A549 (cell line): ENCODE measurements at regions not wholly inside any gene's neighbourhood (a gene's known extent, or its start where the extent isn't known, plus 50 kb on each side); places are given as distances from the start of the nearest gene placed in this dataset.

Experiments
- ATAC-seq, 2 experiments: fragments of 200-7000 bp in 1 of 2; fragments of >200 bp in 1 of 2; cut with Nextera tagmentation in 1 of 2; cut with Tn5 transposase in 1 of 2; 3 replicates each; pipeline versions ENCODE4 v1.8.0 to v1.9.1; 2018 to 2020; ENCODE audit warnings: mild to moderate bottlenecking in 1 of 2, moderate library complexity in 1 of 2
- CTCF ChIA-PET: fragments of 300-600 bp; sonication (Branson Sonifier 250); formaldehyde crosslinking; extraction: SDS; loops from one replicate; lab custom pipeline; 2021; ENCODE audit warnings: antibody characterized with exemption, inconsistent platforms; lab: Yijun Ruan, JAX
- POLR2A ChIA-PET: fragments of 350-600 bp; formaldehyde crosslinking; extraction: SDS; loops from one replicate; lab custom pipeline; 2021; ENCODE audit warnings: antibody characterized with exemption, inconsistent platforms; lab: Yijun Ruan, JAX
- DNase-seq, 2 experiments: peaks; one replicate each; pipeline versions ENCODE4 v3.0.0 to v3.0.0-alpha.2; 2011 to 2016; ENCODE audit warnings: low read depth in 1 of 2, low spot score in 1 of 2
- FAIRE-seq: peaks from 2 replicates; lab custom pipeline; 2011; peaks lifted over from hg19 to GRCh38; lab: Jason Lieb, UNC
- H3K27ac ChIP-seq, 2 experiments: fragments of >200 bp; sonication (Bioruptor Twin); formaldehyde crosslinking; 3 replicates each; pipeline ENCODE4 v1.5.1; 2016 to 2017
- H3K4me1 ChIP-seq: fragments of >200 bp; sonication (Bioruptor Twin); formaldehyde crosslinking; 3 replicates; pipeline ENCODE4 v1.6.1; 2016
- H3K4me2 ChIP-seq: fragments of >200 bp; sonication (Bioruptor Twin); formaldehyde crosslinking; 3 replicates; pipeline ENCODE4 v1.6.1; 2016
- H3K4me3 ChIP-seq: fragments of >200 bp; sonication (Bioruptor Twin); formaldehyde crosslinking; 3 replicates; pipeline ENCODE4 v1.5.1; 2016
- H3K9me3 ChIP-seq: fragments of >200 bp; sonication (Bioruptor Twin); formaldehyde crosslinking; 3 replicates; pipeline ENCODE4 v1.6.1; 2016
- BHLHE40 ChIP-seq: IDR thresholded peaks from 2 replicates; pipeline ENCODE4 v1.6.1; 2012; ENCODE audit warnings: low read depth, low read length, inconsistent platforms
- CBX8 ChIP-seq: fragments of 200-600 bp; sonication (generic); IDR thresholded peaks from 2 replicates; pipeline ENCODE4 v1.6.1; 2016
- CEBPB ChIP-seq, 2 experiments: fragments of >200 bp in 1 of 2; sonication (Bioruptor Twin) in 1 of 2; formaldehyde crosslinking in 1 of 2; IDR thresholded peaks; 2 replicates each; pipeline ENCODE4 v1.6.1; 2012 to 2016
- CHD2 ChIP-seq: fragments of 150-350 bp; IDR thresholded peaks from 2 replicates; pipeline ENCODE4 v1.6.1; 2014; ENCODE audit warnings: low read length; ENCODE audit not compliant: partially characterized antibody
- CHD4 ChIP-seq: fragments of 200-600 bp; sonication (generic); IDR thresholded peaks from 2 replicates; pipeline ENCODE4 v1.6.1; 2016; ENCODE audit warnings: antibody characterized with exemption, mild to moderate bottlenecking, borderline replicate concordance
- ESRRA ChIP-seq: fragments of 150-350 bp; IDR thresholded peaks from 2 replicates; pipeline ENCODE4 v1.6.1; 2014; ENCODE audit warnings: mild to moderate bottlenecking, low read length, borderline replicate concordance
- HDAC2 ChIP-seq: fragments of 200-600 bp; sonication (generic); IDR thresholded peaks from 2 replicates; pipeline ENCODE4 v1.6.1; 2016
- HOXB5 ChIP-seq: fragments of 250-450 bp; sonication (Bioruptor Pico); IDR thresholded peaks from 2 replicates; pipeline ENCODE4 v1.5.0; 2020; ENCODE audit warnings: mild to moderate bottlenecking, moderate library complexity
- KDM1A ChIP-seq: fragments of 200-600 bp; sonication (generic); IDR thresholded peaks from 2 replicates; pipeline ENCODE4 v1.6.1; 2016; ENCODE audit warnings: low read depth, mild to moderate bottlenecking
- KDM5A ChIP-seq: fragments of 200-600 bp; sonication (generic); IDR thresholded peaks from 2 replicates; pipeline ENCODE4 v1.6.1; 2016; ENCODE audit warnings: antibody characterized with exemption, mild to moderate bottlenecking
- MAZ ChIP-seq: fragments of 150-350 bp; IDR thresholded peaks from 2 replicates; pipeline ENCODE4 v1.6.1; 2014; ENCODE audit warnings: antibody characterized with exemption, low read depth, low read length, borderline replicate concordance
- PHF8 ChIP-seq: fragments of 200-600 bp; sonication (generic); IDR thresholded peaks from 2 replicates; pipeline ENCODE4 v1.6.1; 2016; ENCODE audit warnings: low read depth, mild to moderate bottlenecking, antibody characterized with exemption, moderate library complexity, borderline replicate concordance
- POLR2A ChIP-seq: IDR thresholded peaks from 2 replicates; pipeline ENCODE4 v1.6.1; 2012; ENCODE audit warnings: mild to moderate bottlenecking, low read length
- RARB ChIP-seq: fragments of 250-450 bp; sonication (Bioruptor Pico); IDR thresholded peaks from 2 replicates; pipeline ENCODE4 v1.8.0; 2021; ENCODE audit warnings: mild to moderate bottlenecking, moderate library complexity
- REST ChIP-seq: fragments of 200-600 bp; sonication (generic); IDR thresholded peaks from 2 replicates; pipeline ENCODE4 v1.6.1; 2016; ENCODE audit warnings: antibody characterized with exemption, mild to moderate bottlenecking, moderate library complexity
- RNF2 ChIP-seq: fragments of 200-600 bp; sonication (generic); IDR thresholded peaks from 2 replicates; pipeline ENCODE4 v1.6.1; 2016; ENCODE audit warnings: low read depth, mild to moderate bottlenecking, antibody characterized with exemption, moderate library complexity, borderline replicate concordance
- SMC3 ChIP-seq: fragments of >200 bp; sonication (Bioruptor Twin); formaldehyde crosslinking; IDR thresholded peaks from 3 replicates; pipeline ENCODE4 v1.6.1; 2018; ENCODE audit warnings: inconsistent platforms
- ZNF302 ChIP-seq: fragments of 250-450 bp; sonication (Bioruptor Pico); IDR thresholded peaks from 2 replicates; pipeline ENCODE4 v1.9.0; 2021; ENCODE audit warnings: inconsistent platforms, mild to moderate bottlenecking, moderate library complexity
- WGBS: methylation state at CpG from one replicate; pipeline ENCODE4 v1.1.6; 2017; ENCODE audit errors: missing lambda C conversion rate; 5-methylcytosine and 5-hydroxymethylcytosine counted together
- TF ChIP-seq, protein P1 (sequence below): IDR thresholded peaks from 2 replicates; pipeline ENCODE4 v1.6.1; 2012; ENCODE audit warnings: low read depth, borderline replicate concordance

- Histone ChIP-seq H3K4me3 (no peak overlapping the region), H3K9me3 (peaks cover 27% of the 10 kb centered on the region), H3K4me2 (no peak overlapping the region), H3K27ac (no peak overlapping the region), H3K4me1 (no peaks in the 10 kb centered on the region)
- no peak for FAIRE-seq
- ChIA-PET CTCF (interaction anchor here (1.0 kb wide), 2 partner anchors 10 to 11 kb away, joined by 3 to 5 read pairs; no protein-coding TSS in a partner anchor), POLR2A (no interaction called here)
- 64% methylated on average over 1 of the region's 1 CpG for WGBS
- DNase-seq, result no peak
- TF ChIP-seq PHF8 (no peak), HOXB5 (no peak)
- no peak for ATAC-seq
Observed at GRCh38 chr10:30773501-30773900, 143.9 kb upstream of the LYZL2 start.

- WGBS, result 0% methylated on average over 1 of the region's 1 CpG
- Histone ChIP-seq H3K9me3 (peaks cover 27% of the 10 kb centered on the region), H3K4me3 (no peak overlapping the region), H3K27ac (no peak overlapping the region), H3K4me1 (no peaks in the 10 kb centered on the region), H3K4me2 (no peak overlapping the region)
- FAIRE-seq (no peak), DNase-seq (no peak), ATAC-seq (no peak)
- CTCF ChIA-PET, result interaction anchor here (6.9 to 12.7 kb wide), 2 partner anchors 12 to 20 kb away, joined by 42 to 95 read pairs; no protein-coding TSS in a partner anchor
- TF ChIP-seq PHF8, result no peak
- TF ChIP-seq KDM1A, result no peak
- no peak for TF ChIP-seq POLR2A
- no peak for TF ChIP-seq CHD2
- TF ChIP-seq HDAC2, result no peak
- no peak for TF ChIP-seq RARB (CRISPR knock-in tag)
- TF ChIP-seq, protein P1, sequence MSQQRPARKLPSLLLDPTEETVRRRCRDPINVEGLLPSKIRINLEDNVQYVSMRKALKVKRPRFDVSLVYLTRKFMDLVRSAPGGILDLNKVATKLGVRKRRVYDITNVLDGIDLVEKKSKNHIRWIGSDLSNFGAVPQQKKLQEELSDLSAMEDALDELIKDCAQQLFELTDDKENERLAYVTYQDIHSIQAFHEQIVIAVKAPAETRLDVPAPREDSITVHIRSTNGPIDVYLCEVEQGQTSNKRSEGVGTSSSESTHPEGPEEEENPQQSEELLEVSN, result no peak
- no peak for TF ChIP-seq CBX8
- no peak for TF ChIP-seq SMC3
- TF ChIP-seq MAZ, result no peak
- POLR2A ChIA-PET, result no interaction called here
Observed at GRCh38 chr10:30770816-30771215, 141.3 kb upstream of the LYZL2 start.

DNA sequence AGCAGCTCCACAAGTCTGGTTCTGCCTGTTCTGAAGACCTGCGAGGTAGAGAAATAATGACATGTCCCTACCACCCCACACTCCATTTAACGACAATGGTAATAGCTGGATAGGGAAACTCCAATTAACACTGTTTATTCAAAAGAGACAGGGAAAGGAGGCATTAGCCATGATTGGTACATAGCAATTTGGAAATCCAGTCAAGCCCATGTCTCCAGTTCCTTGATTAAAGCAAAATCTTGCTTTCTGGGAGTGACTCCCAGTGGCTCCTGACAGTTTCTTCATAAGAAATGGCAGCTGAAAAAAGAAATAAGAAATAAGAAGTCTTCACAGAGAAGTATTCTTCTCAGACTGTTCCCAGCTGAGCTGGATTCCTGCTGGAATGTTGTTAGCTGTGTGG is 140.7 kb upstream of the LYZL2 start:
- no peak for DNase-seq
- Histone ChIP-seq H3K4me1 (no peaks in the 10 kb centered on the region), H3K4me2 (no peak overlapping the region), H3K9me3 (peaks cover 27% of the 10 kb centered on the region), H3K4me3 (no peak overlapping the region), H3K27ac (no peak overlapping the region)
- TF ChIP-seq BHLHE40 (no peak), RNF2 (no peak), CHD4 (no peak), REST (no peak), CHD2 (no peak), ESRRA (no peak), CEBPB (IDR thresholded peaks at IDR 0.05) (no peak), HOXB5 (no peak), ZNF302 (CRISPR knock-in tag) (no peak), KDM5A (no peak)
- ChIA-PET CTCF (interaction anchor here (6.9 to 12.7 kb wide), 2 partner anchors 13 to 19 kb away, joined by 42 to 95 read pairs; no protein-coding TSS in a partner anchor), POLR2A (no interaction called here)
- 40% methylated on average over 2 of the region's 2 CpGs for WGBS
- FAIRE-seq, result no peak
- no peak for ATAC-seq
